ENCODE measurements at regions not wholly inside any gene's neighbourhood (a gene's known extent, or its start where the extent isn't known, plus 50 kb on each side); places are given as distances from the start of the nearest gene placed in this dataset.
"Not testable (repeated sequence)": the region's sequence is repeated elsewhere in the genome, so short reads cannot be mapped to it uniquely, and the experiment has no call there.

DNA sequence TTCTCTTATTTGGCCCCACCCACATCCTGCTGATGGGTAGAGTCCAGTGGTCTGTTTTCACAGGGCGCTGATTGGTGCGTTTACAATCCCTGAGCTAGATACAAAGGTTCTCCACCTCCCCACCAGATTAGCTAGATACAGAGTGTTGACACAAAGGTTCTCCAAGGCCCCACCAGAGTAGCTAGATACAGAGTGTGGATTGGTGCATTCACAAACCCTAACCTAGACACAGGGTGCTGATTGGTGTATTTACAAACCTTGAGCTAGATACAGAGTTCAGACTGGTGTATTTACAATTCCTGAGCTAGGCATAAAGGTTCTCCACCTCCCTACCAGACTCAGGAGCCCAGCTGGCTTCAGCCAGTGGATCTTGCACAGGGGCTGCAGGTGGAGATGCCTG is 326.4 kb upstream of the USP9Y start:
- H3K36me3 Mint-ChIP-seq; H3K4me3 Mint-ChIP-seq; POLR2A ChIA-PET; DNase-seq; H3K9me3 Mint-ChIP-seq; H3K27ac Mint-ChIP-seq; H3K4me1 Mint-ChIP-seq (ENCODE audit: low read depth); H3K27me3 Mint-ChIP-seq; CTCF ChIA-PET; intact Hi-C loops (cut with micrococcal nuclease): not testable (repeated sequence)

DNA sequence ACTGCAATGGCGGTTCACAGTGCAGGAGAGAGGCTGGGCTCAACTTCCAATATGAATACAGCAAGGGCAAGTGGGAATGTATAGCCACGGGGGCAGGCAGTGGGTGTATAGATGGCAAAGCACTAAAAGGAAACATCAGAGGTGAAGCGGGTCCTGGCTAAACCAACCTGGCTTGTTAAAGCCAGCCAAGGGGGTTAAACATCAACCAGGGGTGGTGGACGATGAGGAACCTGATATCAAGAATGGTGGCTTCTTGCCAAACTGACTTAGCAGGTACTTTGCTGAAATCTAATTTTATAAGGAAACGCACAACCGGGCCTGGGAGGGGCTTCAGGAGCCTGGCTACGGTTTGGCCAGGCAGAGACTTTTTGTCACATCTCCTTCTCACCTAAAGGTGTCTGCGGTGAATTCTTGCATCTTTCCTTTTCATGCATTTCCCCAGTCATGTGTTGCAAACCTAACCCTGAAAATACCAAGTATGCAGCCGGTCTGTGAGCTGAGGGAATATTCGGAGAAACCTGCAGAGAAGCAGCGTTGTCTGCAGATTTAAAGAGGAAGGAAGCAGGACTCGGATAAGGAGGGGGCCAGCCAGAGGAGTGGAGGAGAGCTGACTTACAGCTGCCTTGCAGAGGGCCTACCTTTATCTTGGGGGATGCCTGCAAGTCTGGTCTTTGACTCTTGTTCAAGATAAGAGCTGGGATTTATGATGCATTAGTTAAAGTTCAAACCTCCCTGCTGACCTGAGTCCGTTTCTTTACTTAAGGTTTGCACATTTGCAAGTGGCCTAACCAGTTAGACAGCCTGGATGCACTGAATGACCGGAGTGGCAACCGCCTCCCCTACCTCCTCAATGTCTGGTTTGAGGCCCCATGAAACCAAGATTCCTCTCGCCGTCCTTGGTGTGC is 309.1 kb upstream of the USP9Y start:
- CTCF ChIA-PET; H3K9me3 Mint-ChIP-seq; intact Hi-C loops (cut with micrococcal nuclease); DNase-seq; H3K27me3 Mint-ChIP-seq; H3K36me3 Mint-ChIP-seq; H3K27ac Mint-ChIP-seq; POLR2A ChIA-PET; H3K4me1 Mint-ChIP-seq (ENCODE audit: low read depth); H3K4me3 Mint-ChIP-seq: not testable (repeated sequence)

DNA sequence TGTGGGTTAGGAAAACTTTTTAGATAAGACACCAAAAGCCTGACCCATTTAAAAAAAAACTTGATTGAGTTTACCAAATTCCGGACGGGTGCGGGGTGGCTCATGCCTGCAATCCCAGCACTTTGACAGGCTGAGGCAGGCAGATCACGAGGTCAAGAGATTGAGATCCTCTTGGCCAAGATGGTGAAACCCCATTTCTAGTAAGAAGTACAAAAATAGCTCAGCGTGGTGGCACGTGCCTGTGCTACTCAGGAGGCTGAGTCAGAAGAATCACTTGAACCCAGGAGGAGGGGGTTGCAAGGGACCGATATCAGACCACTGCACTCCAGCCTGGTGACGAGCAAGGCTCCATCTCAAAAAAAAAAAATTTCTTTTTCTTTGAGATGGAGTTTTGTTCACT is 307.8 kb upstream of the USP9Y start:
- intact Hi-C loops (cut with micrococcal nuclease), result no loop called here
- Mint-ChIP-seq H3K4me1 (ENCODE audit: low read depth) (no peaks in the 10 kb centered on the region), H3K27me3 (no peaks in the 10 kb centered on the region), H3K4me3 (no peak overlapping the region), H3K36me3 (no peaks in the 10 kb centered on the region), H3K27ac (no peak overlapping the region), H3K9me3 (no peaks in the 10 kb centered on the region)
- no peak for DNase-seq
- ChIA-PET CTCF (no interaction called here), POLR2A (no interaction called here)

DNA sequence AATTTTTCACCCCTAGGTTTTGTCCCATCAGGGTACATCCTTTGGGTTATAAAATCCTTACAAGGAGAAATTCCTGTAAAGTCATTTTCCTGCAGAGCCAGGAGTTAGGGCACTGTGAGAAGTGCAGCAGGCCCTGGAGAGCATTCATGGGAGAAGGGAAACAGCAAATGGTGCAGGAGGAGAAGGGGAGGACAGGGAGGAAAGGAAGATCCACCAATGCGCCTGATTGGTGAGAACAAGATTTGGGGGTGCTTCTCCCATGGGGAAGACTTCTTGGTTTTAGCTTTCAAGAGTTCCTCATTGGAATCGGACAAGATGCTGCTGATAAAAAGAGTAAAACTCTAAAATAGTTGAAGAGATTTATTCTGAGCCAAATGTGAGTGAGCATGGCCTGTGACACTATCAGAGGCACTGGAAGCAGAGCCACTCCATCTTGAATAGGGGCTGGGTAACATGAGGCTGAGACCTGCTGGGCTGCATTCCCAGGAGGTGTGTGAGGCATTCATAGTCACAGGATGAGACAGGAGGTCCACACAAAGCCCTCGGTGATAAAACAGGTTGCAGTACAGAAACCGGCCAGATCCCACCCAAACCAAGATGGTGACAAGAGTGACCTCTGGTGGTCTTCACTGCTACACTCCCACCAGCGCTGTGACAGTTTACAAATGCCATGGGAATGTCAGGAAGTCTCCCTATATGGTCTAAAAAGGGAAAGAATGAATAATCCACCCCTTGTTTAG is 305.5 kb upstream of the USP9Y start:
- H3K27ac Mint-ChIP-seq; H3K4me1 Mint-ChIP-seq (ENCODE audit: low read depth); H3K4me3 Mint-ChIP-seq; H3K36me3 Mint-ChIP-seq; H3K27me3 Mint-ChIP-seq; H3K9me3 Mint-ChIP-seq; CTCF ChIA-PET; intact Hi-C loops (cut with micrococcal nuclease); DNase-seq; POLR2A ChIA-PET: not testable (repeated sequence)

DNA sequence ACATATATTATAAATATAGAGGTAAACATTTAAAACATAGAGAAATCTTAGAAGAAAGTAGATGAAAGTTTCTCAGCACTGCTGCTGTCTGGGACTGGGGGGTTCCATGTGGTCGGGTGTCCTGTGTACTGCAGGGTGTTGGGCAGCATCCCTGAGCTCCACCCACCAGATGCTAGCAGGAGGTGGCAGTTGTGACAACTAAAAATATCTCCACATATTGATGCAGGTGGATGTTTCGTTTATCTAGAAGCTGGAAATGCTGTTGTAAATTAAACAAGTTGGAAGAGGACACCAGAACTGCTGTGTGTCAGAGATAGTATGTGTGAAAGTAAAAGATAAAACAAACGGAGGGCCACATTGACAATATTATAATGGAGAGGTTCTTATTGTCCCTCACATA is 297.1 kb upstream of the USP9Y start:
- intact Hi-C loops (cut with micrococcal nuclease), result no loop called here
- H3K27me3 Mint-ChIP-seq, result peaks cover 3% of the 10 kb centered on the region
- DNase-seq, result no peak
- H3K4me1 Mint-ChIP-seq (ENCODE audit: low read depth), result no peaks in the 10 kb centered on the region
- H3K4me3 Mint-ChIP-seq, result no peak overlapping the region
- no peak overlapping the region for H3K27ac Mint-ChIP-seq
- H3K9me3 Mint-ChIP-seq, result no peaks in the 10 kb centered on the region
- no peaks in the 10 kb centered on the region for H3K36me3 Mint-ChIP-seq
- POLR2A ChIA-PET, result no interaction called here
- CTCF ChIA-PET, result no interaction called here

DNA sequence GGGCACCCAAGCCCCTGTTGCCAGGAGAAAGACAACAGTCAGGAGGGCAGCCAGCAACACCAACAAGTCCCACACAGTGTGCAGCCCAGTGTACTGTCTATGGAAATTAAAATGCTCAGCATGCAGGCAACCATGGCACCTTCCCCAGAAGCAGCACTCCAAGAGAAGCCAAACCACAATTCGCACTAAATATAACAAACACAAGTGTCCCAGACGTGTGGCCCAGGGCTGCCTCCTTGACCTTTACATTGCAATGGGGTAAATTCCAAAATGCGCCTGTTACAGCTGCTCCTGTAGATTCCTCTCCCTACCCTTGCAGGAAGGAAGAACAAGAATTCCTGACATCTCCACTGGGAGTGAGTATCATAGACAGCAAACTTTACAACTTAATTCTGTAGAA is 292.8 kb upstream of the USP9Y start:
- intact Hi-C loops (cut with micrococcal nuclease), result no loop called here
- H3K4me1 Mint-ChIP-seq (ENCODE audit: low read depth), result peaks cover 4% of the 10 kb centered on the region
- POLR2A ChIA-PET, result no interaction called here
- DNase-seq, result no peak
- H3K27me3 Mint-ChIP-seq, result peaks cover 3% of the 10 kb centered on the region
- CTCF ChIA-PET, result no interaction called here
- H3K36me3 Mint-ChIP-seq, result no peaks in the 10 kb centered on the region
- H3K9me3 Mint-ChIP-seq, result no peaks in the 10 kb centered on the region
- H3K27ac Mint-ChIP-seq, result no peak overlapping the region
- no peak overlapping the region for H3K4me3 Mint-ChIP-seq

DNA sequence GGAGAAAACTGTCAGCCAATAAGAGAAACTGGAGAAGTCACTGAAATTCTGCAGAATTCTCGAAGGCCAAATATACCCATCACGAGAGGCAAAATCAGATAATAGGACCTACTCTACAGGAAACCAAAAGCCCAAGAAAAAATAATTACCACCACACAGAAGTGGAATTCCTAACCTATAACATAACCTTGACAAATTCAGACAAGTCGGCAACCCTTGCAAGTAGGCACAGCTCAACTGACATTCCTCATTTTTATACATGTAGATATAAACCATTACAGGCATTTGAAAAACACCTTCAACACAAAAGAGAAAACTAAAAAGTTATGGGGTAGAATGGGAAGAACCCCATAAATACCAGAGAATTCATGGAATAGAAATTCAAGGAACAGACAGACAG is 290.3 kb upstream of the USP9Y start:
- ChIA-PET POLR2A (no interaction called here), CTCF (no interaction called here)
- Mint-ChIP-seq H3K27me3 (peaks cover 3% of the 10 kb centered on the region), H3K9me3 (no peaks in the 10 kb centered on the region), H3K27ac (no peak overlapping the region), H3K36me3 (no peaks in the 10 kb centered on the region), H3K4me3 (no peak overlapping the region), H3K4me1 (ENCODE audit: low read depth) (peaks cover 4% of the 10 kb centered on the region)
- DNase-seq, result no peak
- intact Hi-C loops (cut with micrococcal nuclease), result no loop called here

DNA sequence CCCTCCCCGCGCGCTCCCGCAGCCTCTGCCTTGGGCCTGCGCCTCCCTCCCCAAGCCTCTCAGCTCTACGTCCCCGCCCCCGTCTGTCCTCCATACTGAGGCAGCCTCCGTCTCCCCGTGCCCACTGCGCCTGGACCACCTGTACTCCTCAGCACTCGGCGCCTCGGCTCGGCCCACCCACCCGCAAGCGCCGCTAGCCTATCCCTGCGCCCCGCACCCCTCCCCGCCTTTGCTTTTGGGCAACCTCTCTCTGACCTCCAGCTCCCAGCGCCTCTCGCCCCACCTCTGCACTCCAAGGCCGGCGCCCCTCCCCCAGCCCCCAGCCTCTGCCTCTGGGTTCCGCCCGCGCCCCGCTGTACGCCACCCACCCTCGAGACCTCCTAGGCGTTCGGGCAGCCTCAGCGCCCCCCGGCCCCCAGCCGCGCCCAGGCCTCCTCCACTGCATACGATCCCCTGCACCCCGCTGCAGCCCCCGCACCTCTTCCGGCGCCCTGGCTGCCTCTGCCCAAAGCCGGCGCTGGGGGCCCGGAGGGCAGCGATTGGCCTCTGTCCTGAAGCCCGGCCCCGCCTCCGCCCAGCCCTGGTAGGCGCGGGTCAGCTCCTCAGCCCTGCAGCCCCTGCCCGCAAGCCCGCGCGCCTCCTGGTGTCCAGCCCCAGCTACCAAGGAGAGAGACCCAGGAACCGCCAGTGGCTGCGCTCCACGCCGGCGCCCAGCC is 279.8 kb upstream of the USP9Y start:
- intact Hi-C loops (cut with micrococcal nuclease), result no loop called here
- Mint-ChIP-seq H3K4me1 (ENCODE audit: low read depth) (no peaks in the 10 kb centered on the region), H3K4me3 (no peak overlapping the region), H3K27me3 (peaks cover 7% of the 10 kb centered on the region), H3K27ac (no peak overlapping the region), H3K36me3 (no peaks in the 10 kb centered on the region), H3K9me3 (no peaks in the 10 kb centered on the region)
- ChIA-PET CTCF (no interaction called here), POLR2A (no interaction called here)
- no peak for DNase-seq

DNA sequence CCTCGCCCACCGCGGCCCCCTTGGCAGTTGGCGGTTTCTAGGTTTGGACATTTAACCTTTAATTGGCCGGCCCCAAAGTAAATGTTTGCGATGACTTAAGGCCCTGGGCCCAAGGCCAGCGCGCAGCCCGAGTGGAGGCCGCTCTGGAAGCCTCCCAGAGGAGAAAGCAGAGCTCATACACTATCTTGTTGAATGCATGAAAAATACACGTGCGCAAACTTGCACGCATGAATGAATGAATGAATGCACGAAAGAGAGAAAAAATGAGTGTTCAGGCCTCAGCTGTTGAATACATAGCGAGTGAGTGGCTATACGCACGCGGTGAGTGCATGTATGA is 279.3 kb upstream of the USP9Y start:
- POLR2A ChIA-PET, result no interaction called here
- no peak overlapping the region for H3K27ac Mint-ChIP-seq

DNA sequence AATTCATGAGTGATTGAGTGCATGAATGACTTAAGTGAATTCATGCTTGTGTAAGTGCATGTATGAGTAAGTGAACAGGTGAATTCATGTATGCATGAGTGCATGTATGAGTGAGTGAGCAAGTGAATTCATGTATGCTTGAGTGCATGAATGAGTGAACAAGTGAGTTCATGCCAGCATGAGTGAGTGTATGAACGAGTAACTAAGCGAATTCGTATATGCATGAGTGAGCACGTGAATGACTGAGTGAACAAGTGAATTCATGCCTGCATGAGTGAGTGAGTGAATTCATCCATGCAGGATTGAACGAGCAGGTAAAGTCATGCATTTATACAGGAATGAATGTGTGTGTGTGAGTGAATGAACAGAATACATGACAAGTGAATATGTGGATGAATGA is 278.5 kb upstream of the USP9Y start:
- ChIA-PET POLR2A (no interaction called here), CTCF (no interaction called here)
- Mint-ChIP-seq H3K27ac (no peak overlapping the region), H3K4me3 (no peak overlapping the region), H3K36me3 (no peaks in the 10 kb centered on the region), H3K27me3 (peaks cover 7% of the 10 kb centered on the region), H3K4me1 (ENCODE audit: low read depth) (no peaks in the 10 kb centered on the region), H3K9me3 (no peaks in the 10 kb centered on the region)
- intact Hi-C loops (cut with micrococcal nuclease), result no loop called here
- no peak for DNase-seq

More for the DNA sequence above, 279.3 kb upstream of the USP9Y start:
- intact Hi-C loops (cut with micrococcal nuclease), result no loop called here
- CTCF ChIA-PET, result no interaction called here
- no peaks in the 10 kb centered on the region for H3K36me3 Mint-ChIP-seq
- H3K4me3 Mint-ChIP-seq, result no peak overlapping the region
- DNase-seq, result no peak
- peaks cover 7% of the 10 kb centered on the region for H3K27me3 Mint-ChIP-seq
- H3K4me1 Mint-ChIP-seq (ENCODE audit: low read depth), result no peaks in the 10 kb centered on the region
- no peaks in the 10 kb centered on the region for H3K9me3 Mint-ChIP-seq

DNA sequence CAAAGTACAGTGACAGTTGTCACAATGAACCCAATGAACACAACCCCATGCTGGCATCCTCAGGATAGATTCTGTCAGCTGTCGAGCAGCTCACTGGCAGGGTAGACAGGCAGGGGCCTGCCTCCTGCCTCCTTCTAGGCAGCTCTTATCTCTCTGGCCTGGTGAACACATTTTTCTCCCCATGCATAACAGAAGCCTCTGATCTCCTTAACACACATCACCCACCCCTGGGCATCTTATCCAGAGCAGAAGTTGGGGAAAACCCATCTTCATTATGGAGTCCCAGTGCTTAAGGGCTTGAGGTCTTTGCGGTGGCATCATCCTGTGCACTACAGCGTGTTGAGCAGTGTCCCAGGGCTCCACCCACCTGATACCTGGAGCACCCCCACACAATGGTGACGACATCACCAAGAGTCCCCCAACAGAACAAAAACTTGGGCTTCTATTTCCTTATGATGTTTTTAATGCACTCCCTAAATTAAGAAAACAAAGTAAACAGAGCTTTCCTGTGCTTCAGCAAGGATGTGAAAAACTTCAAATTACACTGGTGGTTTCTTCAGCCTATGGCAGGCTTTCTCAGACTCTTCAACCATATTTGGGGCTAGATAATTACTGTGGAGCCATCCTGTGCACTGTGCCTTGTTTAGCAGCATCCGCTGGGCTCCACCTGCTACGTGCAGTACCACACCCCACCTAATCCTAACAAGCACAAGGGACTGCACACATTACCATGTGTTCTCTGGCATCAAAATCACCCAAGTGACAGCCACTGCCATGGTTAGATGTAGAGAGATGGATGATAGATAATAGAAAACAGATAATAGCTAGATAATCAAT is 277.4 kb upstream of the USP9Y start:
- no peak overlapping the region for H3K4me3 Mint-ChIP-seq
- intact Hi-C loops (cut with micrococcal nuclease), result no loop called here

DNA sequence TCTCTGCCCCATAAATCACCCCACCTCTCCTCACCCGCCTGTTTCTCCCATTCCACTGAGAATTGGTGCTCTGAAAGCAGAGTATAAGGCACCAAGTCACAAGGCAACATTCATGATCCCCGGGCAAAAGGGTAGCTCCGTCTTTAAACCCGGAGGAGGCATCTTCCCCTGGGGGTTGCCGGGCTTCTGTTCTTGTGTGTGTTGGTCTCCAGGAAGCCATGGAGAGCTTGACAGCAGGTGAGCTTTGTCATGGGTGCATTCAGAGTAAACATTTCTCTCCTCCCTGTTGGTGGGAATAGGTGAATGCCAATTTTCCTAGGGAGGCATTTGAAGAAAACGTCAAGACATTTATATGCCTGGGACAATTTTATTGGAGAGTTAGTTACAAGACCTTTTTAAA is 275.5 kb upstream of the USP9Y start:
- Mint-ChIP-seq H3K9me3 (no peaks in the 10 kb centered on the region), H3K36me3 (no peaks in the 10 kb centered on the region), H3K4me3 (no peak overlapping the region), H3K4me1 (ENCODE audit: low read depth) (no peaks in the 10 kb centered on the region), H3K27me3 (peaks cover 7% of the 10 kb centered on the region), H3K27ac (no peak overlapping the region)
- intact Hi-C loops (cut with micrococcal nuclease), result no loop called here
- no peak for DNase-seq
- POLR2A ChIA-PET, result no interaction called here
- CTCF ChIA-PET, result no interaction called here

More for the DNA sequence above, 277.4 kb upstream of the USP9Y start:
- DNase-seq, result no peak
- Mint-ChIP-seq H3K36me3 (no peaks in the 10 kb centered on the region), H3K4me1 (ENCODE audit: low read depth) (no peaks in the 10 kb centered on the region), H3K9me3 (no peaks in the 10 kb centered on the region), H3K27me3 (peaks cover 7% of the 10 kb centered on the region), H3K27ac (no peak overlapping the region)
- ChIA-PET CTCF (no interaction called here), POLR2A (no interaction called here)

Measured in activated CD4-positive, alpha-beta memory T cell treated with anti-CD3 and anti-CD28 coated beads for 36 hours (primary cell).